SK-N-SH (cell line): ENCODE measurements at regions not wholly inside any gene's neighbourhood (a gene's known extent, or its start where the extent isn't known, plus 50 kb on each side); places are given as distances from the start of the nearest gene placed in this dataset.

Source experiments
- CTCF ChIA-PET: fragments of 300-600, 350-600 bp; formaldehyde crosslinking; extraction: SDS; loops from one replicate; lab custom pipeline; 2021; lab: Yijun Ruan, JAX
- POLR2A ChIA-PET: fragments of 350-600 bp; sonication (Branson Sonifier 250); formaldehyde crosslinking; extraction: SDS; loops from one replicate; lab custom pipeline; 2020; ENCODE audit warnings: antibody characterized with exemption, inconsistent platforms; lab: Yijun Ruan, JAX
- DNase-seq: peaks from one replicate; pipeline ENCODE4 v3.0.0; 2012
- H2AFZ ChIP-seq: fragments of 200-600 bp; sonication (generic); 2 replicates; pipeline ENCODE4 v1.8.1; 2016; ENCODE audit warnings: antibody characterized with exemption, mild to moderate bottlenecking, low read depth
- H3F3A ChIP-seq: fragments of 200-600 bp; sonication (generic); replicated peaks from 2 replicates; pipeline ENCODE3; 2016; ENCODE audit warnings: antibody characterized with exemption, mild to moderate bottlenecking; ENCODE audit not compliant: insufficient read depth
- H3K27ac ChIP-seq, 2 experiments: fragments of 200-500 bp in 1 of 2; fragments of 200-600 bp in 1 of 2; sonication (Bioruptor generic) in 1 of 2; sonication (generic), shearing (Covaris generic) in 1 of 2; 2 replicates each; pipeline versions ENCODE4 v1.5.1 to v1.6.1; 2014 to 2016; ENCODE audit warnings: low read depth in 2 of 2, inconsistent platforms in 1 of 2, low read length in 1 of 2, mild to moderate bottlenecking in 1 of 2, mixed read lengths in 1 of 2
- H3K27me3 ChIP-seq: fragments of 200-600 bp; sonication (generic), shearing (Covaris generic); 2 replicates; pipeline ENCODE4 v1.6.1; 2016; ENCODE audit warnings: mixed run types; ENCODE audit not compliant: insufficient read depth
- H3K36me3 ChIP-seq, 2 experiments: fragments of 200-500 bp in 1 of 2; fragments of 200-600 bp in 1 of 2; sonication (Bioruptor generic) in 1 of 2; sonication (generic) in 1 of 2; replicated peaks in 1 of 2; 2 replicates each; pipeline versions ENCODE3 to v1.5.1; 2014 to 2016; ENCODE audit warnings: low read length in 1 of 2, mild to moderate bottlenecking in 1 of 2; ENCODE audit not compliant: insufficient read depth in 2 of 2, control insufficient read depth in 1 of 2
- H3K4me1 ChIP-seq, 2 experiments: fragments of 200-500 bp in 1 of 2; fragments of 200-600 bp in 1 of 2; sonication (Bioruptor generic) in 1 of 2; sonication (generic), shearing (Covaris generic) in 1 of 2; 2 replicates each; pipeline versions ENCODE4 v1.5.1 to v1.6.1; 2014 to 2016; ENCODE audit warnings: low read depth in 1 of 2, low read length in 1 of 2, mixed run types in 1 of 2; ENCODE audit not compliant: insufficient read depth in 2 of 2, control insufficient read depth in 1 of 2
- H3K4me2 ChIP-seq: fragments of 200-600 bp; sonication (generic), shearing (Covaris generic); 2 replicates; pipeline ENCODE4 v1.6.1; 2017; ENCODE audit warnings: mixed run types
- H3K4me3 ChIP-seq, 2 experiments: fragments of 200-500 bp in 1 of 2; fragments of 200-600 bp in 1 of 2; sonication (Bioruptor generic) in 1 of 2; sonication (generic), shearing (Covaris generic) in 1 of 2; 2 replicates each; pipeline versions ENCODE4 v1.5.1 to v1.8.1; 2014 to 2016; ENCODE audit warnings: low read depth in 2 of 2, inconsistent platforms in 1 of 2, low read length in 1 of 2, mild to moderate bottlenecking in 1 of 2, mixed read lengths in 1 of 2, moderate library complexity in 1 of 2
- H3K79me2 ChIP-seq: fragments of 200-600 bp; sonication (generic); 2 replicates; pipeline ENCODE4 v1.8.1; 2017; ENCODE audit warnings: mild to moderate bottlenecking; ENCODE audit not compliant: insufficient read depth
- H3K9ac ChIP-seq: fragments of 200-600 bp; sonication (generic); 2 replicates; pipeline ENCODE4 v1.6.1; 2017; ENCODE audit warnings: mixed run types
- H3K9me2 ChIP-seq: fragments of 200-600 bp; sonication (generic); 2 replicates; pipeline ENCODE4 v1.6.1; 2017; ENCODE audit warnings: mixed run types
- H3K9me3 ChIP-seq: fragments of 200-600 bp; sonication (generic); 2 replicates; pipeline ENCODE4 v1.6.1; 2017; ENCODE audit warnings: mixed run types, mild to moderate bottlenecking, moderate library complexity
- H4K20me1 ChIP-seq: fragments of 200-600 bp; sonication (generic); 2 replicates; pipeline ENCODE4 v1.6.1; 2017; ENCODE audit warnings: mild to moderate bottlenecking, mixed run types; ENCODE audit not compliant: insufficient read depth
- ELF1 ChIP-seq: IDR thresholded peaks from 2 replicates; pipeline ENCODE4 v1.4.0; 2012
- EP300 ChIP-seq, 2 experiments: IDR thresholded peaks; 2 replicates each; pipeline versions ENCODE4 v1.4.0 to v1.6.1; 2012; ENCODE audit warnings: borderline replicate concordance in 1 of 2, low read depth in 1 of 2, low read length in 1 of 2
- FOXM1 ChIP-seq: IDR thresholded peaks from 2 replicates; pipeline ENCODE4 v1.4.0; 2012; ENCODE audit warnings: low read depth, mild to moderate bottlenecking
- NRF1 ChIP-seq: IDR thresholded peaks from 2 replicates; pipeline ENCODE4 v1.6.1; 2012; ENCODE audit warnings: low read depth, mild to moderate bottlenecking, low read length
- POLR2AphosphoS5 ChIP-seq: IDR thresholded peaks from 2 replicates; pipeline ENCODE4 v1.6.1; 2012; ENCODE audit warnings: low read depth, low read length
- RFX5 ChIP-seq: IDR thresholded peaks from 2 replicates; pipeline ENCODE4 v1.6.1; 2012; ENCODE audit warnings: mild to moderate bottlenecking, improper control_type of control experiment, low read length
- RXRA ChIP-seq: IDR thresholded peaks from 2 replicates; pipeline ENCODE4 v1.4.0; 2012; ENCODE audit warnings: low read depth, mild to moderate bottlenecking, borderline replicate concordance
- TCF12 ChIP-seq: IDR thresholded peaks from 2 replicates; pipeline ENCODE4 v1.4.0; 2012
- WGBS: methylation state at CpG from one replicate; pipeline ENCODE4 v1.1.6; 2017; ENCODE audit warnings: low lambda C conversion rate; 5-methylcytosine and 5-hydroxymethylcytosine counted together
- TF ChIP-seq, protein P1 (sequence below): IDR thresholded peaks from 2 replicates; pipeline ENCODE4 v1.4.0; 2012; ENCODE audit warnings: low read depth
- TF ChIP-seq, protein P2 (sequence below): IDR thresholded peaks from 2 replicates; pipeline ENCODE4 v1.4.0; 2012; ENCODE audit warnings: low read depth, borderline replicate concordance
- TF ChIP-seq, protein P3 (sequence below): IDR thresholded peaks from 2 replicates; pipeline ENCODE4 v1.4.0; 2012; ENCODE audit warnings: low read depth, borderline replicate concordance
- TF ChIP-seq, protein P4 (sequence below): fragments of 150-350 bp; IDR thresholded peaks from 2 replicates; pipeline ENCODE4 v1.6.1; 2017; ENCODE audit warnings: antibody characterized with exemption, low read length, low read depth, borderline replicate concordance

DNA sequence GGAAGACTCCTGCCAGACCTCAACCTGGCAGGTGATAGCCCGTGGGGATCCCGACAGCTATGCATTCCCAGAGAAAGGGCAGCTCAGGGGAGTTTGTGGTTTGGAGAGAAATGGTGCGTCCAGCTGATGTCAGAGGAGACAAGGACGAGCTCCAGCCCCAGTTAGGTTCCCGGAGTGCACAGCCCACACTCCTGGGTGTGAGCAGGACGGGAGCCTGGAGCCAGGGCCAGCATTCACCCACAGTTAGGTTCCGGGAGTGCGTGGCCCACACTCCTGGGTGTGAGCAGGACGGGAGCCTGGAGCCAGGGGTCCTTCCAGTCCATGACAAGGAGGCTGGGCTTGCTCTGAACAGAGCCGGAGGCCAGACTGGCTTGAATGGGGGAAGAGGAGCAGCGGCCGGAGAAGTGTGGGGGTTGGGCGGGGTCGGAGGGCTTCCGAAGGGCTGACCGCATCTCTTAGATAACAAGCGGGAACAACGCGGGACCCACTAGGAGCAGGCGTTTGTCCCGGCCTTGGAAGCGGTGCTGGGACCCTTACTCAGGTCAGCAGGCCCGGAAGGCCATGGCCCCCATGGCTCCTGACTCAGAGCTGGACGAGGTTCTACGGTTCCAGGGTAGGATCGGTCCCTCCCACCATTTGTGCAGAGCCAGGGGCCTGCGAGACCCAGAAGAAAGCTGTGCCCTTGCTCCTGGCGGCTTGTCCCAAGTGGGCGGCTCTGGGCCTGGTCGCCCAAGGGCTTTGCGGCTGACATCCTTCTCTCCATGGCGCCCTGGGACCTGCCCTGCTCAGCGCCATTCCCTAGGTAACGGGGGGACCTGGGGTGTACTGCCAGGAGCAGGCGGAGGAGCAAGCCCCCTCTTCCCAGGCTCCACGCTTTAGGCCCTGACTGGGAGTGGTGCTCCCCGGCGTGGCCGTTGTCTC lies 185.6 kb downstream of the RTP5 start:
- H3K9me3 ChIP-seq = no peaks in the 10 kb centered on the region
- H3K4me1 ChIP-seq = no peaks in the 10 kb centered on the region
- H4K20me1 ChIP-seq = no peaks in the 10 kb centered on the region
- no peak overlapping the region for H3K4me3 ChIP-seq
- 67% methylated on average over 27 of the region's 39 CpGs for WGBS
- no peaks in the 10 kb centered on the region for H3K9me2 ChIP-seq
- no peak overlapping the region for H3K4me2 ChIP-seq
- TF ChIP-seq NRF1 (no peak), TCF12 (no peak), FOXM1 (no peak), POLR2AphosphoS5 (no peak), RXRA (no peak), ELF1 (no peak)
- TF ChIP-seq, protein P1, sequence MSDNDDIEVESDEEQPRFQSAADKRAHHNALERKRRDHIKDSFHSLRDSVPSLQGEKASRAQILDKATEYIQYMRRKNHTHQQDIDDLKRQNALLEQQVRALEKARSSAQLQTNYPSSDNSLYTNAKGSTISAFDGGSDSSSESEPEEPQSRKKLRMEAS = no peak
- TF ChIP-seq, protein P2, sequence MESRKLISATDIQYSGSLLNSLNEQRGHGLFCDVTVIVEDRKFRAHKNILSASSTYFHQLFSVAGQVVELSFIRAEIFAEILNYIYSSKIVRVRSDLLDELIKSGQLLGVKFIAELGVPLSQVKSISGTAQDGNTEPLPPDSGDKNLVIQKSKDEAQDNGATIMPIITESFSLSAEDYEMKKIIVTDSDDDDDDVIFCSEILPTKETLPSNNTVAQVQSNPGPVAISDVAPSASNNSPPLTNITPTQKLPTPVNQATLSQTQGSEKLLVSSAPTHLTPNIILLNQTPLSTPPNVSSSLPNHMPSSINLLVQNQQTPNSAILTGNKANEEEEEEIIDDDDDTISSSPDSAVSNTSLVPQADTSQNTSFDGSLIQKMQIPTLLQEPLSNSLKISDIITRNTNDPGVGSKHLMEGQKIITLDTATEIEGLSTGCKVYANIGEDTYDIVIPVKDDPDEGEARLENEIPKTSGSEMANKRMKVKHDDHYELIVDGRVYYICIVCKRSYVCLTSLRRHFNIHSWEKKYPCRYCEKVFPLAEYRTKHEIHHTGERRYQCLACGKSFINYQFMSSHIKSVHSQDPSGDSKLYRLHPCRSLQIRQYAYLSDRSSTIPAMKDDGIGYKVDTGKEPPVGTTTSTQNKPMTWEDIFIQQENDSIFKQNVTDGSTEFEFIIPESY = no peak
- TF ChIP-seq, protein P3, sequence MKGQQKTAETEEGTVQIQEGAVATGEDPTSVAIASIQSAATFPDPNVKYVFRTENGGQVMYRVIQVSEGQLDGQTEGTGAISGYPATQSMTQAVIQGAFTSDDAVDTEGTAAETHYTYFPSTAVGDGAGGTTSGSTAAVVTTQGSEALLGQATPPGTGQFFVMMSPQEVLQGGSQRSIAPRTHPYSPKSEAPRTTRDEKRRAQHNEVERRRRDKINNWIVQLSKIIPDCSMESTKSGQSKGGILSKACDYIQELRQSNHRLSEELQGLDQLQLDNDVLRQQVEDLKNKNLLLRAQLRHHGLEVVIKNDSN = no peak
- ChIA-PET CTCF (interaction anchor here (1.0 kb wide), 1 partner anchor 104 kb away, joined by 4 read pairs; no protein-coding TSS in a partner anchor), POLR2A (no interaction called here)
- no peaks in the 10 kb centered on the region for H3K79me2 ChIP-seq
- H3K27me3 ChIP-seq = peaks cover 20% of the 10 kb centered on the region
- no peak overlapping the region for H3K27ac ChIP-seq
- H2AFZ ChIP-seq = no peak overlapping the region
- H3K36me3 ChIP-seq = no peaks in the 10 kb centered on the region
- no peaks in the 10 kb centered on the region for H3F3A ChIP-seq
- H3K9ac ChIP-seq = no peak overlapping the region
- no peak for DNase-seq

DNA sequence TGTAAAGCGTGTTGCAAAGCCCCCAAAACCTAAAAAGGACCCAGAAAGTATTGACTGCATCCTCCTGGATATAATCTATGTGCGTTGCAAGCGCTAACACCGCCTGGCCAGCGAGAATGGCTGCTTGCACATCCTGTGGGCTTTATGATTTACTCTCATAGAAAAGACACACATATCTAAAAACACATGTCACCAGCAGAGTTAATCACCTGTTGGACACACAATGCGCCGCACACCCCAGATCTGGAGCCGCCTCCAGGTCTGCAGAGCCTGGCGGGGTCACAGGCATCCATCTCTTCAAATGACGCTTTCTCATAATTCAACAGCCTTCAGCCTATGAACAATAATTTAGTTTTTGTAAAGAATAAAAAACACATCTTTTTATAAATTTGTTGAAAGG lies 186.5 kb downstream of the RTP5 start:
- Histone ChIP-seq H4K20me1 (no peaks in the 10 kb centered on the region), H3K79me2 (no peaks in the 10 kb centered on the region), H3K9me2 (no peaks in the 10 kb centered on the region), H3K9me3 (no peaks in the 10 kb centered on the region), H3K27ac (no peak overlapping the region), H3F3A (no peaks in the 10 kb centered on the region), H3K4me3 (no peak overlapping the region), H3K4me1 (no peaks in the 10 kb centered on the region), H3K27me3 (peaks cover 20% of the 10 kb centered on the region), H3K36me3 (no peaks in the 10 kb centered on the region)
- 72% methylated on average over 10 of the region's 10 CpGs for WGBS
- DNase-seq = no peak
- POLR2A ChIA-PET = no interaction called here
- no peak for TF ChIP-seq EP300 (IDR thresholded peaks at IDR 0.05; ENCODE audit: borderline replicate concordance in 1 of 2, low read depth in 1 of 2, low read length in 1 of 2)
- TF ChIP-seq, protein P4, sequence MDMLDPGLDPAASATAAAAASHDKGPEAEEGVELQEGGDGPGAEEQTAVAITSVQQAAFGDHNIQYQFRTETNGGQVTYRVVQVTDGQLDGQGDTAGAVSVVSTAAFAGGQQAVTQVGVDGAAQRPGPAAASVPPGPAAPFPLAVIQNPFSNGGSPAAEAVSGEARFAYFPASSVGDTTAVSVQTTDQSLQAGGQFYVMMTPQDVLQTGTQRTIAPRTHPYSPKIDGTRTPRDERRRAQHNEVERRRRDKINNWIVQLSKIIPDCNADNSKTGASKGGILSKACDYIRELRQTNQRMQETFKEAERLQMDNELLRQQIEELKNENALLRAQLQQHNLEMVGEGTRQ = no peak
- no peak for TF ChIP-seq RFX5
- TF ChIP-seq, all 33 proteins: peak for 0
- no peak overlapping the region for H2AFZ ChIP-seq
- H3K9ac ChIP-seq = no peak overlapping the region
- no peak overlapping the region for H3K4me2 ChIP-seq
- CTCF ChIA-PET = interaction anchor here (0.7 kb wide), 1 partner anchor 29 kb away, joined by 3 read pairs; no protein-coding TSS in a partner anchor
